ENCODE measurements at regions not wholly inside any gene's neighbourhood (a gene's known extent, or its start where the extent isn't known, plus 50 kb on each side); places are given as distances from the start of the nearest gene placed in this dataset.
"Not testable (repeated sequence)": the region's sequence is repeated elsewhere in the genome, so short reads cannot be mapped to it uniquely, and the experiment has no call there.

GRCh38 chr10:45056806-45057205 lies 56.1 kb downstream of the ZNF22 start:
- DNase-seq (ENCODE audit: low read depth); H3K4me3 ChIP-seq (ENCODE audit: low read depth, low read length): not testable (repeated sequence)

GRCh38 chr10:45058580-45058979 lies 57.9 kb downstream of the ZNF22 start:
- no peak for DNase-seq (ENCODE audit: low read depth)

DNA sequence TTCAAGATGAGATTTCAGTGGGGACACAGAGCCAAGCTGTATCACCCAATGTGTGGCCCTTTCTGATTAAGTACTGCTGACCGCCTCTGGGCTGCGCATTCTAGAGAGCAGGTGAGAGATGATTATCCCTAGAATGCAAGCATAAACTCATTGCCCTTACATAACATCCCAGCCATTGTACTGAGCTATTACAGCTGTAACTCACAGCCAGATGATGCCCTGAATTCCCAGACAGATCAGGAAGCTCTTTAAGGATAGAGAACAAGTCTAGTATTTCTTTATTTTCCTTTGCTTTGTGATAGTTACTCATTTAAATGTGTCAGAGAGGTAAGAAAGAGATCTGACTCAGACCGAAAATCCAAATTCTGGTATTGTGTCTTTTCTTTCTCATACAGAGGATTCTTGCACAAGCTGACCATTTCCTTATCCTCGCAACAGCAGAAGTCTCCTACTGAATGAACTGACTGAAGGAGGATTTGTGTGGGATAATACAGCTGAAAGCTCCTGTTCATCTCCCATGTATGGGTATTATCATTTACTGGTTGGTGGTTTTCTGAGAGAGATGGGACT lies 58.4 kb downstream of the ZNF22 start:
- DNase-seq (ENCODE audit: low read depth), result no peak
- H3K4me3 ChIP-seq (ENCODE audit: low read depth, low read length), result no peak overlapping the region

More at GRCh38 chr10:45058580-45058979, 57.9 kb downstream of the ZNF22 start:
- no peak overlapping the region for H3K4me3 ChIP-seq (ENCODE audit: low read depth, low read length)

DNA sequence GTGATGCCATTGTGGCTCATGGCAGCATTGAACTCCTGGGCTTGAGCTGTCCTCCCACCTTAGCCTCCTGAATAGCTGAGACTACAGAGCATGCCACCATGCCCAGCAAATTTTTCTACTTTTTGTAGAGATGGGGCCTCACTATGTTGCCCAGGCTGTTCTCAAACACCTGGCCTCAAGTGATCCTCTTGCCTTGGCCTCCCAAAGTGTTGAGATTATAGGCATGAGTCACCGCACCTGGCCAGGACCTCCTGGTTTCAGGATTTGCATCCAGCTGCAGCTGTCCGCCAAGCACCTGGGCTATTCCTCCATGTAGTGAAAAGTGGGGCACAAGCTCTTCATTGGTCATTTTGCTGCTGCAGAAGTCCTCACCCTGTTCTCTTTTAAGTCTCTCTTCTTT lies 58.9 kb downstream of the ZNF22 start:
- DNase-seq (ENCODE audit: low read depth), result no peak
- H3K4me3 ChIP-seq (ENCODE audit: low read depth, low read length), result no peak overlapping the region

GRCh38 chr10:45061982-45062381 lies 61.3 kb downstream of the ZNF22 start:
- H3K4me3 ChIP-seq (ENCODE audit: low read depth, low read length), result no peak overlapping the region
- DNase-seq (ENCODE audit: low read depth), result no peak

DNA sequence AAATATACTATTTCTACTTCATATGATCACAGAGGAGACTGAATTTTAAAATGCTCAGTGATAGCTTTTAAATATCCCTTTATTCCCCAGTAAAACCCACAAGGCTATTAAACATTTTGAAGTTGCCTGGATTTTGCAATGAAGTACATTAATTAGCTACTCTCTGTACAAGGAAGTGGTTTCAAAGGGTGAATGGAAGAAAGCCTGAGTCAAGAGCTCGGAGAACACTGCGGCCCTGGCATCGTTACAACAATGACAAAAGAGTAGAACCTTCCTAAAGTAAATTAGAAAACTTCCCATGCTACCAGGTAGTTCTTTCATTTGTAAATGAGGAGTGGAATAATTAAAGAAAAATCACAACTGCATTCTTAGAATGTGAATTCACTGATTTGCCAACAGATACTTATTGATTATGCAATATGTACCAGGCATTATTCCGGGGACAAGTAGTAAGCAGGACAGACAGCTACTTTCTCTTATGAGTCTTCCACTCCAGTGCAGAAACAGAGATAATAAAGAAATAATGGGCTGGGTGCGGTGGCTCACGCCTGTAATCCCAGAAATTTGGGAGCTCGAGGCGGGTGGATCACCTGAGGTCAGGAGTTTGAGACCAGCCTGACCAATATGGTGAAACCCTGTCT lies 63.0 kb downstream of the ZNF22 start:
- no peak for DNase-seq (ENCODE audit: low read depth)
- H3K4me3 ChIP-seq (ENCODE audit: low read depth, low read length), result no peak overlapping the region

DNA sequence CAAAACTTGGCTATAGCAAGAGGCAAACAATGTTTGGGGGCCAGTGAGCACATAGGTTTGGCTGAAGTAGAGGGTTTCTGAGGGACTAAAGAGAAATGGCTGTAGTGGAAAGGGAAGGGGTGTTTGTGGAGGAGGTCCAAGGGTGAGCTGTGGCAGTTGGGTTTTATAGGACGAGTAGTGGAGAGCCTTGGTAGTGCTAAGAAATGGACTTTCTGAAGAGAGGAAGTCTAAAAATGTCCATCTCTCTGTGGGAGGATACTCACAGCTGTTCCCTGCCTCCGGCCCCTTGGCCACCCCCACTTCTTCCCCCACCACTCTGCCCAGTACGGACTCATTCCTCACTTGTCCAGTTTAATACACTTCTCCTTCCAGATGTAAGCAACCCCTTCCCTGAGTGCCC lies 64.3 kb downstream of the ZNF22 start:
- no peak overlapping the region for H3K4me3 ChIP-seq (ENCODE audit: low read depth, low read length)
- no peak for DNase-seq (ENCODE audit: low read depth)

- H3K4me3 ChIP-seq (ENCODE audit: low read depth, low read length), result no peak overlapping the region
Measured at GRCh38 chr10:45071043-45071813, 70.5 kb downstream of the ZNF22 start.

DNA sequence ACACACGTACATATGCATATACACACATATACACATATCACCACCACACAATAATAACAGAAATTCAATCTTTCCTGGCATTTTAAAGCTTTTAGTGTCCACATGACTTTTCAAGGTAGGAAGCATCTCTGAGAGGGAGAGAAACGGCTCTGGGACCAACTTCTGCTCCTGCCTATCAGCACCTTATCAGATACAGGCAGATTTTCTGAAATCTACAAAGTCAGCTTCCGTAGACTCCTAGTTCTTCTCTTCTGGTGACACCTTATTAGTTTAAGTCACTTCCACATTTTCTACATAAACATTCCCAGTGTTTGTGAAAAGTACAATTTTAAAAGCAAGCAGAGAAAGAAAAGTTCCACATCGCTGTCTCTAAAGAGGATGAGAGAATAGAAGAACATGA lies 74.5 kb downstream of the ZNF22 start:
- DNase-seq (ENCODE audit: low read depth), result no peak
- no peak overlapping the region for H3K4me3 ChIP-seq (ENCODE audit: low read depth, low read length)

More at GRCh38 chr10:45071043-45071813, 70.5 kb downstream of the ZNF22 start:
- no peak for DNase-seq (ENCODE audit: low read depth)

- H3K4me3 ChIP-seq (ENCODE audit: low read depth, low read length), result no peak overlapping the region
- no peak for DNase-seq (ENCODE audit: low read depth)
Measured at GRCh38 chr10:45075826-45076380, 75.2 kb downstream of the ZNF22 start.

DNA sequence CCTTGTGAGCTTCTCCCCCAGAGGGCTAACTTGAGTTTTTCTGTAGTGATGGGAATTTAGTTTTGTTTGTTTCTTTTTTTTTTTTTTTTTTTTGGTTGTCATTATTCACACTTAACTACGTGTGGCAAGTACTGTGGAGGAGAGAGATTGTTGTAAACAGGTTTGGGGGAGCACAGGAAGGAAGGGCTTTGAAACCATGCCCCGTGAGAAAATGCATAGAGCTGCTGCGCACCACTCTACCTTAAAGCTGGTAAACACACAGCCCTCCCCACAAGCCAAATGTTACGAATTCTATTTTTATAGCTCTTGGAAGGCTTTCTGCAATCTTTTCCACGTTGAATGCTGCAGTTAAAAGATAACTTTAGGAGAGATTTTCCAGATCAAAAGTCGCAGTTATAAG lies 76.2 kb downstream of the ZNF22 start:
- no peak overlapping the region for H3K4me3 ChIP-seq (ENCODE audit: low read depth, low read length)
- DNase-seq (ENCODE audit: low read depth), result no peak

DNA sequence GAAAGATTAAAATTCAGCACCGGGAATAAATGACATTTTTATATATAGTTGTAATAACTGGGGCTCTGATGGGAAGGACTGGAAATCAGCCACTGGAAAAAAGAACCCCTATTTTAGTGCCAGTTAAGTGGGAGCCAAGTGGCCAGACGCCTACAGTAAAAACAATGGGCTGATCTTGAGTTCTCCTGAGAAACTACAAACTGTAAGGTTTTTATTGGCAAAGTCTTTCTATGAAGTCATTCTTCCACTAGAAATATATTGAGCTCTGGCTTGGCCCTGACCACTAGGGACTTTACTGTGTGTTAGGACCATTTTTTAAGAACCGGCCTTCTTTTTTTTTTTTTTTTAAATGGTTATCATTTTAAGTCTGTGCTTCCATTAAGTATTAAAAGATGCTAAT lies 79.6 kb downstream of the ZNF22 start:
- H3K4me3 ChIP-seq (ENCODE audit: low read depth, low read length), result no peak overlapping the region

GRCh38 chr10:45082176-45082575 lies 81.5 kb downstream of the ZNF22 start:
- H3K4me3 ChIP-seq (ENCODE audit: low read depth, low read length), result no peak overlapping the region
- DNase-seq (ENCODE audit: low read depth), result no peak

More for the DNA sequence above, 79.6 kb downstream of the ZNF22 start:
- DNase-seq (ENCODE audit: low read depth), result no peak

DNA sequence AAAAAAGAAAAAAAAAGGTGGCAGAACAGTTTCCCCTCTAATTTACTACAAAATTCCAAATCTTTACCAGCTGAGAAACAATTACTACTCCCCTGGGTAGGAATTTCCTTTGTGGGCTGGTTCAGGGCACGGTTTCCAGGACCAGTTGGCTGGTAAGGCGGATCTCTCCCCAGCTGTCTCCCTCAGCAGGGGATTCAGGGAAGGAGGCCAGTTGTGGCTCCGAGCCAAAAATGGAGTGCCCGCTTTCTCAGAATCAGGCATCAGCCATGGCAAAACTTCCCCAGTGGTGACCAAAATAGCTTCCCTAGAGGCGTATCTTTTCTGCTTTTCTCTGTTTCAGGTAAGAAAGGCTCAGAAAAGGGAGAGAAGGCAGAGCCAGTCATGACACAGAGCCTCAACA lies 91.2 kb downstream of the ZNF22 start:
- no peak overlapping the region for H3K4me3 ChIP-seq (ENCODE audit: low read depth, low read length)
- DNase-seq (ENCODE audit: low read depth), result no peak

DNA sequence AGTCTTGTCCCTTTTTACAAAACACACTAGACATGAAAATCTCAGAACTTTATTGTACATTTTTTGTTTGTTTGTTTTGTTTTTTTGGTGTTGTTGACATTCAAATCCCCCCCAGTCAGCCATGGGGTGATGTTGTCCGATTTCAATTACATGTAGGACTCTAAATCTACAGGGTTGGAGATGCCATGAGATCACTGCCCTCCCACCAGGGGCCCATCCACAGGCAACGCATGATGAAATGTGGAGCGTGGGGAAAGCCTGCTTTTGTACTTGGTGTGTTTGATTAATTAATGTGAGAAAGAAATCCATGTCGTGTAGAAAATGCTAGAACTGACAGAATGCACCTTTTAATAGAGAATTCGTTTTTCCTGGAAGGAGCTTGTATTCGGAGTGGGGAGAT lies 93.2 kb downstream of the ZNF22 start:
- no peak for DNase-seq (ENCODE audit: low read depth)
- H3K4me3 ChIP-seq (ENCODE audit: low read depth, low read length), result no peak overlapping the region

DNA sequence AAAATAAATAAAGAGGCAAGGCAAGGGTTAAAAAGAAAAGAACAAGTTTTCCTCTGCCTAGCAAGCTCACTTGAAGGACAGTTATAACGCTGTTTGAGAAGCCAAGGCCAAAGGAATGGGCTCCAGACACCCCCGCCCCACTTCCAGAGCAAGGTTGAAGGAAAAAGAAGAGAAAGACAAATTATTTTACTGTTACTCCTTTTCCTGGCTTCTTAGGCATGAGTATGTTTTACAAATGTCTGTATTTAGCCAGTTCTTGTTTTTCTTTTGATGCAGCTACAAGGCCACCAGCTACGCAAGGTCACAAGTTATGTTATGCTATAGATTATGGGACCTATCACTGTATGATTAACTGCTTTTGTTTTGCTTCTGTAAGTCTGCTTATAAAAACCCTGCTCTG lies 94.6 kb downstream of the ZNF22 start:
- no peak for DNase-seq (ENCODE audit: low read depth)
- no peak overlapping the region for H3K4me3 ChIP-seq (ENCODE audit: low read depth, low read length)

GRCh38 chr10:45096001-45096400 lies 95.3 kb downstream of the ZNF22 start:
- DNase-seq (ENCODE audit: low read depth), result no peak
- no peak overlapping the region for H3K4me3 ChIP-seq (ENCODE audit: low read depth, low read length)

DNA sequence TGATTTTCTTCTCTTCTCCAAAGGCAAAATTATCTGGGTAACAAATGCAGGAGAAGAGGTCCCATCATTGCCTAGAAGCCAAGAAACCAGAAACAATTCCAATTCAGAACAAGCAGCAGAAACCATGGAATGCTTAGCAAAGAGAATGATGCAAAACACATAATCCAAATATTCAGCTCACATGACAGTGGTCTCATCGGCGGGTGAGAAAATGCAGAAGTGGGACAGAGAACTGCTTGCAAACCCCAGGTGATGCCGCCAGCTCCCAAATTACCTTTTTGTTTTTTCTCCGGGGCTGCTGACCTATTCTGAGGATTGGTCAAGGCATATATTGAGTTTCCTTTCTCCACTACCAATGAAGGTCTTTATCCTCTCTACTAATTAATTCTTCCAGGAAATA lies 99.7 kb downstream of the ZNF22 start:
- DNase-seq (ENCODE audit: low read depth), result no peak
- H3K4me3 ChIP-seq (ENCODE audit: low read depth, low read length), result no peak overlapping the region

- no peak overlapping the region for H3K4me3 ChIP-seq (ENCODE audit: low read depth, low read length)
- DNase-seq (ENCODE audit: low read depth), result no peak
Measured at GRCh38 chr10:45104674-45105073, 104.0 kb downstream of the ZNF22 start.

DNA sequence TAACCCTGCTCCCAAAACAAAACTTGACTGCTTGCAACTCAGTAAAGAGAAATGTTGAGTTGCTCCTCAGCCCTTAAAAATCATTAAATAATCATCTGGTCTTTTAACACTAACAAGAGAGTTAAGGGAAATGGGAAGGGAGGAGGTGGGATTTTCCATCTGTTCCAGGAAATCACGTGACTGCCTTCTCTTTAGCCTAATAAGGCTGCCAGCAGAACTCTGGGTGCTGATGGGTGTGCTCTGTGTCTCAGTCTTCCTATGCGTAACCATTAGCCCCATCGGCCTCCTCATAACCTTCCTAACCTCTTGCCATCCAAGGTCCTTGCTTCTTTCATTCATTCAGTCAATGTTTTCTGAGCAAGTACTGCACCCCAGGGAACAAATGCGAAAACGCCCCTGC lies 104.6 kb downstream of the ZNF22 start:
- DNase-seq (ENCODE audit: low read depth); H3K4me3 ChIP-seq (ENCODE audit: low read depth, low read length): not testable (repeated sequence)
